NCI-H2171 (cell line): ENCODE measurements at regions not wholly inside any gene's neighbourhood (a gene's known extent, or its start where the extent isn't known, plus 50 kb on each side); places are given as distances from the start of the nearest gene placed in this dataset.
"Not testable (repeated sequence)": the region's sequence is repeated elsewhere in the genome, so short reads cannot be mapped to it uniquely, and the experiment has no call there.

Source experiments
- DNase-seq: peaks from one replicate; lab custom pipeline; 2025; lab: John Stamatoyannopoulos, UW

GRCh38 chr5:125477586-125477975 is 731.1 kb upstream of the ZNF608 start:
- no peak for DNase-seq

GRCh38 chr5:125478599-125478998 is 732.2 kb upstream of the ZNF608 start:
- DNase-seq, result no peak

GRCh38 chr5:125480911-125481310 is 734.5 kb upstream of the ZNF608 start:
- no peak for DNase-seq

- DNase-seq, result no peak
Observed at GRCh38 chr5:125481506-125482465, 735.3 kb upstream of the ZNF608 start.

- no peak for DNase-seq
Observed at GRCh38 chr5:125483609-125484008, 737.2 kb upstream of the ZNF608 start.

- no peak for DNase-seq
Observed at GRCh38 chr5:125484272-125484741, 737.9 kb upstream of the ZNF608 start.

GRCh38 chr5:125484742-125485641 is 738.6 kb upstream of the ZNF608 start:
- DNase-seq, result no peak

GRCh38 chr5:125485771-125486170 is 739.3 kb upstream of the ZNF608 start:
- DNase-seq, result no peak

GRCh38 chr5:125486634-125487033 is 740.2 kb upstream of the ZNF608 start:
- DNase-seq, result no peak

GRCh38 chr5:125487231-125487630 is 740.8 kb upstream of the ZNF608 start:
- DNase-seq, result no peak

GRCh38 chr5:125487652-125488051 is 741.2 kb upstream of the ZNF608 start:
- DNase-seq, result not testable (repeated sequence)

- no peak for DNase-seq
Observed at GRCh38 chr5:125489146-125489545, 742.7 kb upstream of the ZNF608 start.

GRCh38 chr5:125491986-125492492 is 745.6 kb upstream of the ZNF608 start:
- no peak for DNase-seq

GRCh38 chr5:125492977-125493376 is 746.5 kb upstream of the ZNF608 start:
- DNase-seq, result no peak

- no peak for DNase-seq
Observed at GRCh38 chr5:125496393-125496792, 750.0 kb upstream of the ZNF608 start.

- no peak for DNase-seq
Observed at GRCh38 chr5:125497651-125498050, 751.2 kb upstream of the ZNF608 start.

- no peak for DNase-seq
Observed at GRCh38 chr5:125499636-125500332, 753.3 kb upstream of the ZNF608 start.

- DNase-seq, result no peak
Observed at GRCh38 chr5:125501396-125501795, 755.0 kb upstream of the ZNF608 start.

GRCh38 chr5:125503946-125504345 is 757.5 kb upstream of the ZNF608 start:
- no peak for DNase-seq

- no peak for DNase-seq
Observed at GRCh38 chr5:125505115-125505514, 758.7 kb upstream of the ZNF608 start.

- DNase-seq, result no peak
Observed at GRCh38 chr5:125506124-125506523, 759.7 kb upstream of the ZNF608 start.

GRCh38 chr5:125508225-125508624 is 761.8 kb upstream of the ZNF608 start:
- no peak for DNase-seq
